IMR-90 (cell line): ENCODE measurements at regions not wholly inside any gene's neighbourhood (a gene's known extent, or its start where the extent isn't known, plus 50 kb on each side); places are given as distances from the start of the nearest gene placed in this dataset.
A peak's percentile ranks its signal among the peaks of the same experiment; 100 is the strongest.

Experiments
- ATAC-seq: fragments of 200-7000 bp; cut with Tn5 transposase; 2 replicates; pipeline ENCODE4 v1.9.1; 2020; ENCODE audit warnings: low read depth, mild to moderate bottlenecking, moderate library complexity
- BruUV-seq: library from RNA; stranded (reverse); fragments of 400-500 nt; replicated peaks from 2 replicates; lab custom pipeline; 2021; lab: Mats Ljungman, UMichigan
- CTCF ChIA-PET: fragments of 300-600 bp; formaldehyde crosslinking; extraction: SDS; loops from one replicate; lab custom pipeline; 2021; ENCODE audit warnings: antibody characterized with exemption; lab: Yijun Ruan, JAX
- POLR2A ChIA-PET: fragments of 300-600 bp; sonication (Branson Sonifier 250); formaldehyde crosslinking; loops from one replicate; lab custom pipeline; 2022; ENCODE audit warnings: antibody characterized with exemption; ENCODE audit not compliant: unreplicated experiment; lab: Charles Lee
- DNase-seq: peaks from one replicate; pipeline ENCODE4 v3.0.0; 2013
- H2AFZ ChIP-seq: replicated peaks from 2 replicates; pipeline ENCODE3; 2013; ENCODE audit warnings: low read length, mild to moderate bottlenecking; ENCODE audit not compliant: poor library complexity
- H2AK5ac ChIP-seq: 2 replicates; pipeline ENCODE4 v1.6.1; 2013; ENCODE audit warnings: low read depth, low read length, inconsistent platforms
- H2AK9ac ChIP-seq: replicated peaks from 2 replicates; pipeline ENCODE3; 2013; ENCODE audit warnings: mild to moderate bottlenecking, low read depth, low read length, moderate library complexity; ENCODE audit not compliant: poor library complexity
- H2BK120ac ChIP-seq: 2 replicates; pipeline ENCODE4 v1.6.1; 2013; ENCODE audit warnings: low read depth, low read length, inconsistent platforms
- H2BK15ac ChIP-seq: 3 replicates; pipeline ENCODE4 v1.6.1; 2013; ENCODE audit warnings: low read depth, low read length, inconsistent platforms
- H2BK20ac ChIP-seq: 2 replicates; pipeline ENCODE4 v1.6.1; 2013; ENCODE audit warnings: low read depth, mild to moderate bottlenecking, inconsistent platforms, low read length, moderate library complexity
- H2BK5ac ChIP-seq: 2 replicates; pipeline ENCODE4 v1.6.1; 2013; ENCODE audit warnings: mild to moderate bottlenecking, low read depth, low read length, inconsistent platforms; ENCODE audit not compliant: poor library complexity, severe bottlenecking
- H3K14ac ChIP-seq: replicated peaks from 2 replicates; pipeline ENCODE4 v1.6.1; 2013; ENCODE audit warnings: low read depth, low read length, inconsistent platforms
- H3K18ac ChIP-seq: 2 replicates; pipeline ENCODE4 v1.6.1; 2013; ENCODE audit warnings: low read depth, low read length, control low read depth
- H3K23ac ChIP-seq: 2 replicates; pipeline ENCODE4 v1.6.1; 2013; ENCODE audit warnings: low read depth, low read length, inconsistent platforms
- H3K27ac ChIP-seq: 2 replicates; pipeline ENCODE4 v1.5.1; 2013; ENCODE audit warnings: mild to moderate bottlenecking, control low read depth, low read length; ENCODE audit not compliant: insufficient read depth
- H3K27me3 ChIP-seq: 2 replicates; pipeline ENCODE4 v1.6.1; 2013; ENCODE audit warnings: low read length; ENCODE audit not compliant: control insufficient read depth, insufficient read depth
- H3K36me3 ChIP-seq: 2 replicates; pipeline ENCODE4 v1.6.1; 2013; ENCODE audit warnings: low read length, mixed read lengths; ENCODE audit not compliant: control insufficient read depth, insufficient read depth
- H3K4ac ChIP-seq: 2 replicates; pipeline ENCODE4 v1.6.1; 2013; ENCODE audit warnings: low read depth, low read length, inconsistent platforms
- H3K4me1 ChIP-seq: 2 replicates; pipeline ENCODE4 v1.6.1; 2013; ENCODE audit warnings: low read length, mixed read lengths; ENCODE audit not compliant: control insufficient read depth, insufficient read depth
- H3K4me2 ChIP-seq: 2 replicates; pipeline ENCODE4 v1.6.1; 2013; ENCODE audit warnings: low read depth, mild to moderate bottlenecking, control low read depth, low read length, moderate library complexity
- H3K4me3 ChIP-seq: 2 replicates; pipeline ENCODE4 v1.5.1; 2013; ENCODE audit warnings: low read depth, mild to moderate bottlenecking, control low read depth, low read length, moderate library complexity; ENCODE audit not compliant: insufficient read depth
- H3K56ac ChIP-seq: 2 replicates; pipeline ENCODE4 v1.6.1; 2013; ENCODE audit warnings: low read length, inconsistent platforms; ENCODE audit not compliant: insufficient read depth; ENCODE audit errors: extremely low read depth
- H3K79me1 ChIP-seq, 2 experiments: 2 replicates each; pipeline ENCODE4 v1.6.1; 2013; ENCODE audit warnings: low read length in 2 of 2, inconsistent platforms in 1 of 2, low read depth in 1 of 2
- H3K9ac ChIP-seq: 2 replicates; pipeline ENCODE4 v1.6.1; 2013; ENCODE audit warnings: low read depth, low read length, control low read depth
- H3K9me1 ChIP-seq: 2 replicates; pipeline ENCODE4 v1.6.1; 2013; ENCODE audit warnings: low read length, inconsistent platforms; ENCODE audit not compliant: insufficient read depth
- H3K9me3 ChIP-seq: 2 replicates; pipeline ENCODE4 v1.6.1; 2013; ENCODE audit warnings: low read length; ENCODE audit not compliant: control insufficient read depth, insufficient read depth
- H4K20me1 ChIP-seq: 2 replicates; pipeline ENCODE4 v1.6.1; 2013; ENCODE audit warnings: low read length, inconsistent platforms; ENCODE audit not compliant: insufficient read depth
- H4K5ac ChIP-seq: 2 replicates; pipeline ENCODE4 v1.6.1; 2013; ENCODE audit warnings: mild to moderate bottlenecking, low read depth, low read length, control low read depth
- H4K8ac ChIP-seq, 2 experiments: 2 replicates each; pipeline ENCODE4 v1.6.1; 2013; ENCODE audit warnings: low read depth in 2 of 2, low read length in 2 of 2, control low read depth in 1 of 2, inconsistent platforms in 1 of 2
- H4K91ac ChIP-seq: 2 replicates; pipeline ENCODE4 v1.6.1; 2013; ENCODE audit warnings: low read depth, low read length, inconsistent platforms; ENCODE audit not compliant: insufficient read depth
- BHLHE40 ChIP-seq: fragments of 150-350 bp; IDR thresholded peaks from 2 replicates; pipeline ENCODE4 v1.6.1; 2016; ENCODE audit warnings: mild to moderate bottlenecking, low read depth, low read length
- CEBPB ChIP-seq: IDR thresholded peaks from 2 replicates; pipeline ENCODE4 v1.6.1; 2012; ENCODE audit warnings: low read depth, low read length, improper control_type of control experiment
- FOS ChIP-seq: fragments of 150-350 bp; IDR thresholded peaks from 2 replicates; pipeline ENCODE4 v1.6.1; 2016; ENCODE audit warnings: low read depth, low read length
- MAFK ChIP-seq: IDR thresholded peaks from 2 replicates; pipeline ENCODE4 v1.6.1; 2012; ENCODE audit warnings: low read depth, low read length, improper control_type of control experiment
- MAZ ChIP-seq: IDR thresholded peaks from 2 replicates; pipeline ENCODE4 v1.6.1; 2012; ENCODE audit warnings: low read depth, mild to moderate bottlenecking, low read length, improper control_type of control experiment, moderate library complexity, borderline replicate concordance
- MXI1 ChIP-seq: IDR thresholded peaks from 2 replicates; pipeline ENCODE4 v1.6.1; 2012; ENCODE audit warnings: low read depth, mild to moderate bottlenecking, low read length, moderate library complexity, borderline replicate concordance
- NFE2L2 ChIP-seq: fragments of 150-350 bp; IDR thresholded peaks from 2 replicates; pipeline ENCODE4 v1.6.1; 2016; ENCODE audit warnings: low read depth, mild to moderate bottlenecking, low read length
- POLR2A ChIP-seq: IDR thresholded peaks from 2 replicates; pipeline ENCODE4 v1.6.1; 2012; ENCODE audit warnings: mild to moderate bottlenecking, low read depth, low read length
- RAD21 ChIP-seq: IDR thresholded peaks from 2 replicates; pipeline ENCODE4 v1.6.1; 2012; ENCODE audit warnings: low read length, improper control_type of control experiment
- RCOR1 ChIP-seq: IDR thresholded peaks from 2 replicates; pipeline ENCODE4 v1.6.1; 2012; ENCODE audit warnings: mild to moderate bottlenecking, low read length, improper control_type of control experiment; ENCODE audit not compliant: insufficient replicate concordance
- RFX5 ChIP-seq: IDR thresholded peaks from 2 replicates; pipeline ENCODE4 v1.8.0; 2012; ENCODE audit warnings: low read depth, mild to moderate bottlenecking, low read length, moderate library complexity
- WGBS, 2 experiments: methylation state at CpG; one replicate each; pipeline versions ENCODE4 v1.1.5 to v1.1.7; 2013; ENCODE audit warnings: missing lambda C conversion rate in 2 of 2; ENCODE audit not compliant: insufficient read length in 1 of 2; ENCODE audit errors: extremely low coverage in 2 of 2; 5-methylcytosine and 5-hydroxymethylcytosine counted together
- dilution Hi-C: fragments of 300-500 bp; cut with HindIII; formaldehyde crosslinking; loops from one replicate; pipeline ENCODE4 v1.14.3; 2018; ENCODE audit warnings: low sequenced_read_pairs; ENCODE audit not compliant: unreplicated experiment
- in situ Hi-C: fragments of 300-500 bp; cut with MboI; formaldehyde crosslinking; loops from 3 replicates; pipeline ENCODE4 v1.14.3; 2019; ENCODE audit warnings: low sequenced_read_pairs, inconsistent platforms, mixed read lengths
- intact Hi-C: fragments of 100-400 bp; cut with micrococcal nuclease; formaldehyde crosslinking; loops from 2 replicates; pipeline ENCODE4 v1.10.0; 2022
- TF ChIP-seq, protein P1 (sequence below): conservative IDR thresholded peaks from 2 replicates; pipeline ENCODE4 v1.5.1; 2012; ENCODE audit warnings: mild to moderate bottlenecking, low read depth, low read length, improper control_type of control experiment

DNA sequence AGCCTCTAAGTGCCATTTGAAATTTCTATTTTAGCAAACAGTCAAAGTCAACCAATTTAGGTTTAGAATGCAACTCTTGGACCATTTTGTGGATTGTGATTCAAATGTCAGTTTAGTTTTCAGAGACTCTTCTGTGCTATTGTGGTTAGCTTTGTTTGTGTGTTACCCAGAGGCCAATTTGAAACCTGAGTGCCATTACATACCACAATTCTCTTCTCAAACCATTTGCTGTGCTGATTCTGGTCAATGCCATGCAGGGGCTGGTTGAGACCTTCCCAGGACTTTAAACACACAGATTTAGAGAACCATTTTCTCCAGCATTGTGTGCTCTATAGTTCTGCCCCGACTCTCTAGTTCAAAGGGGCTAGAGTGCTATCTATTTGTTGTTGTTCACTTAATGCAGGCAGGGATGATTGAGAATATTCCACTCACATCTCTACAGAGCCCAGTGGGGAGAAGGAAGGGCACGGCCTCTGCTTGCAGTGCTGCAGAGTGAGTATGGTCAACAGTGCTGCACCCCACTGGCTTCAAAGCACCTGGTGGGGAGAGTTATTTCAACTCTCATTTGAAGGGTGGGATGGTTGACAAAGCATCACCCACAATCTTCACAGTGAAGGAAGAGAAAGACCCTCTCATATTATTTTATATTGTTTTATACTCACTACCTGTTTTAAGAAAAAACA is 738.2 kb downstream of the COL12A1 start:
- no peaks in the 10 kb centered on the region for H3K79me1 ChIP-seq
- peak overlapping the region; percentile 11 to 50; a peak in 2 of 4 replicates for H4K8ac ChIP-seq
- WGBS, 2 experiments: no CpG with 5 or more reads among the region's 2 CpGs
- H3K18ac ChIP-seq: peak overlapping the region; percentile 77
- peaks cover 8% of the 10 kb centered on the region for H3K4me1 ChIP-seq
- in situ Hi-C loops: no loop called here
- H3K56ac ChIP-seq: no peak overlapping the region
- H3K4me2 ChIP-seq: peak overlapping the region; percentile 46; the same call in 1 of the 2 replicates
- ChIA-PET CTCF (no interaction called here), POLR2A (no interaction called here)
- H2BK15ac ChIP-seq: 0 out of 3 replicates have a peak overlapping the region, but pooled peaks have one; percentile 21
- TF ChIP-seq FOS: no peak
- TF ChIP-seq BHLHE40: no peak
- no peak for TF ChIP-seq RCOR1
- TF ChIP-seq RAD21: no peak
- TF ChIP-seq CEBPB: no peak
- no peak for TF ChIP-seq MAZ
- TF ChIP-seq, protein P1, sequence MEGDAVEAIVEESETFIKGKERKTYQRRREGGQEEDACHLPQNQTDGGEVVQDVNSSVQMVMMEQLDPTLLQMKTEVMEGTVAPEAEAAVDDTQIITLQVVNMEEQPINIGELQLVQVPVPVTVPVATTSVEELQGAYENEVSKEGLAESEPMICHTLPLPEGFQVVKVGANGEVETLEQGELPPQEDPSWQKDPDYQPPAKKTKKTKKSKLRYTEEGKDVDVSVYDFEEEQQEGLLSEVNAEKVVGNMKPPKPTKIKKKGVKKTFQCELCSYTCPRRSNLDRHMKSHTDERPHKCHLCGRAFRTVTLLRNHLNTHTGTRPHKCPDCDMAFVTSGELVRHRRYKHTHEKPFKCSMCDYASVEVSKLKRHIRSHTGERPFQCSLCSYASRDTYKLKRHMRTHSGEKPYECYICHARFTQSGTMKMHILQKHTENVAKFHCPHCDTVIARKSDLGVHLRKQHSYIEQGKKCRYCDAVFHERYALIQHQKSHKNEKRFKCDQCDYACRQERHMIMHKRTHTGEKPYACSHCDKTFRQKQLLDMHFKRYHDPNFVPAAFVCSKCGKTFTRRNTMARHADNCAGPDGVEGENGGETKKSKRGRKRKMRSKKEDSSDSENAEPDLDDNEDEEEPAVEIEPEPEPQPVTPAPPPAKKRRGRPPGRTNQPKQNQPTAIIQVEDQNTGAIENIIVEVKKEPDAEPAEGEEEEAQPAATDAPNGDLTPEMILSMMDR: no peak
- TF ChIP-seq POLR2A: no peak
- no peak for TF ChIP-seq MXI1
- TF ChIP-seq NFE2L2: no peak
- TF ChIP-seq RFX5: no peak
- no peak for TF ChIP-seq MAFK
- peak overlapping the region; percentile 14; the same call in 1 of the 2 replicates for H3K4ac ChIP-seq
- H3K27me3 ChIP-seq: no peaks in the 10 kb centered on the region
- peak overlapping the region; percentile 67; the same call in 1 of the 2 replicates for H2BK120ac ChIP-seq
- ATAC-seq: peak; percentile 63; the same call in 1 of the 2 replicates
- H2AK5ac ChIP-seq: 0 out of 2 replicates have a peak overlapping the region, but pooled peaks have one; percentile 31
- H2AK9ac ChIP-seq: no peak overlapping the region
- no peaks in the 10 kb centered on the region for H3K9me3 ChIP-seq
- dilution Hi-C loops: no loop called here
- peak; percentile 32 for DNase-seq
- H4K20me1 ChIP-seq: no peaks in the 10 kb centered on the region
- H3K4me3 ChIP-seq: no peak overlapping the region
- H4K91ac ChIP-seq: peak overlapping the region; percentile 31
- intact Hi-C loops: no loop called here
- H3K9me1 ChIP-seq: peaks cover 10% of the 10 kb centered on the region
- no TSS peak for BruUV-seq
- H3K23ac ChIP-seq: no peak overlapping the region
- no peaks in the 10 kb centered on the region for H3K36me3 ChIP-seq
- H2AFZ ChIP-seq: no peak overlapping the region
- 0 out of 2 replicates have a peak overlapping the region, but pooled peaks have one; percentile 3 for H3K14ac ChIP-seq
- H2BK5ac ChIP-seq: peak overlapping the region; percentile 16
- 0 out of 2 replicates have a peak overlapping the region, but pooled peaks have one; percentile 46 for H2BK20ac ChIP-seq
- H3K9ac ChIP-seq: no peak overlapping the region
- H4K5ac ChIP-seq: peak overlapping the region; percentile 52; the same call in 1 of the 2 replicates
- no peak overlapping the region for H3K27ac ChIP-seq
